Spleen (tissue), 11 donors: ENCODE measurements at regions not wholly inside any gene's neighbourhood (a gene's known extent, or its start where the extent isn't known, plus 50 kb on each side); places are given as distances from the start of the nearest gene placed in this dataset.

Experiments used
- DNase-seq: peaks from one replicate; pipeline ENCODE4 v3.0.0-alpha.2; 2020
- H3K27ac ChIP-seq, 8 donors: fragments of 200-600 bp; sonication (generic) in 7 of 8; 1 replicate in 4 of 8; 2 replicates in 4 of 8; pipeline versions ENCODE4 v1.5.0 to v1.8.0; 2016 to 2021; ENCODE audit warnings: inconsistent platforms in 4 of 8, mild to moderate bottlenecking in 4 of 8, moderate library complexity in 1 of 8
- H3K27me3 ChIP-seq, 7 donors: fragments of 200-600 bp; sonication (generic) in 6 of 7; replicated peaks in 1 of 7; 1 replicate in 4 of 7; 2 replicates in 3 of 7; pipeline versions ENCODE4 v1.5.0 to v1.8.0; 2016 to 2021; ENCODE audit warnings: inconsistent platforms in 3 of 7, mild to moderate bottlenecking in 1 of 7
- H3K36me3 ChIP-seq, 6 donors: fragments of 200-600 bp; sonication (generic) in 5 of 6; 1 replicate in 4 of 6; 2 replicates in 2 of 6; pipeline versions ENCODE4 v1.5.0 to v1.8.0; 2016 to 2021; ENCODE audit warnings: inconsistent platforms in 2 of 6
- H3K4me1 ChIP-seq, 6 donors: fragments of 200-600 bp; sonication (generic) in 5 of 6; 1 replicate in 3 of 6; 2 replicates in 3 of 6; pipeline versions ENCODE4 v1.5.0 to v1.8.0; 2016 to 2021; ENCODE audit warnings: inconsistent platforms in 3 of 6
- H3K4me3 ChIP-seq, 8 donors: fragments of 200-600 bp; sonication (generic) in 7 of 8; 1 replicate in 4 of 8; 2 replicates in 4 of 8; pipeline versions ENCODE4 v1.5.0 to v1.8.0; 2016 to 2021; ENCODE audit warnings: inconsistent platforms in 4 of 8, mild to moderate bottlenecking in 4 of 8, moderate library complexity in 2 of 8
- H3K9me3 ChIP-seq, 8 donors: fragments of 200-600 bp; sonication (generic) in 7 of 8; 1 replicate in 4 of 8; 2 replicates in 4 of 8; pipeline versions ENCODE4 v1.5.0 to v1.8.0; 2016 to 2021; ENCODE audit warnings: inconsistent platforms in 4 of 8
- POLR2A ChIP-seq, 3 donors: fragments of 450-650 bp; IDR thresholded peaks; one replicate each; pipeline ENCODE4 v1.5.1; 2017; ENCODE audit warnings: antibody characterized with exemption in 3 of 3, mild to moderate bottlenecking in 1 of 3
- POLR2AphosphoS5 ChIP-seq, 3 donors: sonication (generic); formaldehyde crosslinking; IDR thresholded peaks; one replicate each; pipeline ENCODE4 v1.5.1; 2017; ENCODE audit warnings: antibody characterized with exemption in 3 of 3
- WGBS, 5 donors: extraction: QIAGEN DNeasy Blood & Tissue Kit in 3 of 5; methylation state at CpG; one replicate each; pipeline versions ENCODE4 v1.1.5 to v1.1.7; 2013 to 2018; 5-methylcytosine and 5-hydroxymethylcytosine counted together
- intact Hi-C: fragments of 100-400 bp; cut with DNase I; formaldehyde crosslinking; loops from one replicate; pipeline ENCODE4 v1.15.0; 2023; ENCODE audit warnings: low total_unique reads
- TF ChIP-seq, protein P1 (sequence below), 11 experiments: fragments of 200-600 bp in 7 of 11; fragments of 450-650 bp in 4 of 11; sonication (generic) in 4 of 11; IDR thresholded peaks in 8 of 11; conservative IDR thresholded peaks in 3 of 11; 1 replicate in 7 of 11; 2 replicates in 4 of 11; pipeline versions ENCODE4 v1.4.0 to v1.8.0; 2016 to 2021; ENCODE audit warnings: antibody characterized with exemption in 11 of 11, inconsistent platforms in 4 of 11, mild to moderate bottlenecking in 1 of 11
- donor health status: healthy with polysubstance abuse.
- donor health status: DM: no; HTN: no; CAD: no; lungs with moderate emphysema.
- donor health status: DM: no; HTN: no; CAD: no.
- donor health status: Bipolar disorder and iron deficiency.
- donor health status: healthy.
- donor health status: DM: no; HTN: no; CAD: no.
- donor health status: DM: yes; HTN: yes; CAD: no.

DNA sequence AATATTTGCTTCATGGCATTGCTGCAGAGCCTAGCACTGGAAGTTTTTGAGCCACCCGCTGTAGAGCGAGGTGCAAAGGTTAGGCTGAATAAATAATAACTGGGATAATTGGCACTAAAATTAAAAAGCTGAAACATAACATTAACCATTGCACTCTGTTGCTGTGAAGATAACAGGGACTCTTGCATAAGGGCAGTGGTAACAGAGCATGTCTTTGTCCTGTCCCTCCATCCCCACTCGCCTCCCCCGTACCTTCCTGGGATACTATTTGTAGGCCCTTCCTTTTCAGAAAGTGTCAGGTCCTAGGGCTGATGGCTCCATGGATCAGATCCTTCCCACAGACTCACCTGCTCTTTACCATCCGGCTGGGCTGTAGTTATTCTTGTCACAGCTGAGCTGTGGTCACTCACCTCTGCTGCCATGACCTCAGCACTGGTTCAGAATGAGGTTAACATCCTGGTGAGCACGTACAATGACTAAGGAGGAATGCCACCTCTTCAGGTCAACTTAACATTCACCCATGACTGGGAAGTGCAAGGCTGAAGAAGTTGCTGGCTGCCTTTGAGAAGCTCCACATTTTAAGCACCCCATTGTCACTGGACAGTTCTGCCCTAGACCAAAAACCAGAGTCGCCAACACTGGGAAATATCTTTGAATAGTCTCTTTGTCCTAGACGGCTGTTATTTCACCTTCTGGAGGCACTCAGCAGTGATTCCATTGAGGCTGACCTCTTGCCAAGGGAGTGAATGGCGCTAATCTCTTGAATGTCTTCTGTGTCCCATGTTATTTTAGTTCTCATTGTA is 103.2 kb upstream of the KIRREL3 start:
- TF ChIP-seq POLR2AphosphoS5 (IDR thresholded peaks at IDR 0.05) (no peak), POLR2A (IDR thresholded peaks at IDR 0.05) (no peak)
- TF ChIP-seq, protein P1, sequence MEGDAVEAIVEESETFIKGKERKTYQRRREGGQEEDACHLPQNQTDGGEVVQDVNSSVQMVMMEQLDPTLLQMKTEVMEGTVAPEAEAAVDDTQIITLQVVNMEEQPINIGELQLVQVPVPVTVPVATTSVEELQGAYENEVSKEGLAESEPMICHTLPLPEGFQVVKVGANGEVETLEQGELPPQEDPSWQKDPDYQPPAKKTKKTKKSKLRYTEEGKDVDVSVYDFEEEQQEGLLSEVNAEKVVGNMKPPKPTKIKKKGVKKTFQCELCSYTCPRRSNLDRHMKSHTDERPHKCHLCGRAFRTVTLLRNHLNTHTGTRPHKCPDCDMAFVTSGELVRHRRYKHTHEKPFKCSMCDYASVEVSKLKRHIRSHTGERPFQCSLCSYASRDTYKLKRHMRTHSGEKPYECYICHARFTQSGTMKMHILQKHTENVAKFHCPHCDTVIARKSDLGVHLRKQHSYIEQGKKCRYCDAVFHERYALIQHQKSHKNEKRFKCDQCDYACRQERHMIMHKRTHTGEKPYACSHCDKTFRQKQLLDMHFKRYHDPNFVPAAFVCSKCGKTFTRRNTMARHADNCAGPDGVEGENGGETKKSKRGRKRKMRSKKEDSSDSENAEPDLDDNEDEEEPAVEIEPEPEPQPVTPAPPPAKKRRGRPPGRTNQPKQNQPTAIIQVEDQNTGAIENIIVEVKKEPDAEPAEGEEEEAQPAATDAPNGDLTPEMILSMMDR (IDR thresholded peaks at IDR 0.05 in 8 of 11, conservative IDR thresholded peaks at IDR 0.05 in 3 of 11): no peak
- intact Hi-C loops: no loop called here
- Histone ChIP-seq H3K27me3 (peaks cover 0 to 7% (median 0%) of the 10 kb centered on the region in 7 donors), H3K4me1 (no peaks in the 10 kb centered on the region), H3K9me3 (no peaks in the 10 kb centered on the region), H3K27ac (no peak overlapping the region), H3K36me3 (no peaks in the 10 kb centered on the region), H3K4me3 (no peak overlapping the region)
- DNase-seq: no peak
- 72 to 88% (median 86%) methylated on average over 9 of the region's 9 CpGs for WGBS, 5 donors

DNA sequence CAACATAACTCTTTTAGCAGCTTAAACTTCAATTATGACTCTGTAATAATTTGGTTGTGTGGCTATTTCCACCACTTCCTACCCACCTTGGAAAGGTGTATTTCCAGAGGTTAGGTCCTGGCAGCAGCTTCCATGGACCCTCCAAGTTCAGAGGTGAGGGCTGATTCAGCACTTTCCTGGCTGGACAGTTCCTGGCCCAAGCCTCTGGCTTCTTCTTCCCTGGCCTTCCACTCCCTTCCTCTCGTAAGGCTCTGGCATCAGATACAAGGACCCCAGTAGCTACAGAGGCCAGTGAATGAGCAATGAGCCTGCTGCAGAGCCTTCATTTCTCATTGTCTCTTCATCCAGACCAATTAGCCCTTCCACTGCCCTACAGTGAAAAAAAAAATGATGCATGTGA is 98.1 kb upstream of the KIRREL3 start:
- WGBS, 5 donors: 13 to 55% (median 33%) methylated on average over 1 of the region's 1 CpG
- Histone ChIP-seq H3K4me3 (no peak overlapping the region), H3K9me3 (peaks cover 0 to 4% (median 0%) of the 10 kb centered on the region in 8 donors), H3K27me3 (no peaks in the 10 kb centered on the region), H3K4me1 (no peaks in the 10 kb centered on the region), H3K36me3 (no peaks in the 10 kb centered on the region), H3K27ac (no peak overlapping the region)
- TF ChIP-seq POLR2A (IDR thresholded peaks at IDR 0.05) (no peak), POLR2AphosphoS5 (IDR thresholded peaks at IDR 0.05) (no peak)
- TF ChIP-seq, protein P1 (IDR thresholded peaks at IDR 0.05 in 8 of 11, conservative IDR thresholded peaks at IDR 0.05 in 3 of 11): no peak
- no peak for DNase-seq
- intact Hi-C loops: no loop called here

DNA sequence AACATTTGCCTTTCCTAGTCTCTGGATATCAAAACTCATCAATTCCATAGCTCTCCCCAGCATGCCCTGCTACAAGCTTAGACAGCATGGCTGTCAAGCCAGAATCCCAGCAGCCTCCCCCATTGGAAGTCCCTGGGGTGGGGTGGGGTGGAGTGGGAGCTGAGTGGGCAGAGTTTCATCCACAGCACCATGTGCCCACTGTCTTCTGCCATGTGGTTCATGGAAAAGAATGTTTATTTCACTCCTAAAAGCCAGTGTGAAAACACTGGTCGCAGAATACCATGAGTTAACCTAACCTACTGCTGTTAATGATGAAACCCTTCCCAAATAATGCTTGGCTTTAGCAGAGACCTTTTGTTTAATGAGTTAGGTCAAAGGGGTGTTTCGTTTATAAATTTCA is 80.2 kb upstream of the KIRREL3 start:
- no peak overlapping the region for H3K27ac ChIP-seq
- TF ChIP-seq, protein P1 (IDR thresholded peaks at IDR 0.05 in 8 of 11, conservative IDR thresholded peaks at IDR 0.05 in 3 of 11): no peak
- TF ChIP-seq POLR2A (IDR thresholded peaks at IDR 0.05) (no peak), POLR2AphosphoS5 (IDR thresholded peaks at IDR 0.05) (no peak)
- 58 to 83% (median 66%) methylated on average over 2 of the region's 2 CpGs for WGBS, 5 donors
- H3K9me3 ChIP-seq: peaks cover 0 to under 1% (median 0%) of the 10 kb centered on the region in 8 donors
- no peak for DNase-seq
- no peaks in the 10 kb centered on the region for H3K4me1 ChIP-seq
- no peak overlapping the region for H3K4me3 ChIP-seq
- intact Hi-C loops: no loop called here
- H3K36me3 ChIP-seq: no peaks in the 10 kb centered on the region
- no peaks in the 10 kb centered on the region for H3K27me3 ChIP-seq

DNA sequence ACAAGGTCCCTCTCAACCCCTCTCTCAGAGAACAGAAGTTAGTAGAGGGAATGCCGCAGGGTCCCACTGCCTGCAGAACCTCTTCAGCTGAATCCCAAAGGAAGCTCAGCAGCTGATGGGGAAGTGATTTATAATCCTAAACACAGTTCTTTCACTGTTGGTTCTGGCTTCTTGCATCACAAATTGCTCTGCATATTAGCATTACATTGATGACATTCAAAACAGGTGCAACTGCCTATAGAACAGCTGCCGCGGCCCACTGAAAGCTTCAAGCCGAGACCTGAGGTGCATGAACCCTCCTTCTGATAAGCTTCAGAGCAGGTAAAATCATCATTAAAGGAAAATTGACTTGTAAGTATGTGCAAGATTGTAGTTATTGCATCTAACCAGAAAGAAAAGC is 75.2 kb upstream of the KIRREL3 start:
- H3K36me3 ChIP-seq: no peaks in the 10 kb centered on the region
- no peaks in the 10 kb centered on the region for H3K27me3 ChIP-seq
- DNase-seq: no peak
- intact Hi-C loops: no loop called here
- H3K4me3 ChIP-seq: no peak overlapping the region
- no peaks in the 10 kb centered on the region for H3K9me3 ChIP-seq
- H3K4me1 ChIP-seq: no peaks in the 10 kb centered on the region
- TF ChIP-seq POLR2AphosphoS5 (IDR thresholded peaks at IDR 0.05) (no peak), POLR2A (IDR thresholded peaks at IDR 0.05) (no peak)
- TF ChIP-seq, protein P1 (IDR thresholded peaks at IDR 0.05 in 8 of 11, conservative IDR thresholded peaks at IDR 0.05 in 3 of 11): no peak
- H3K27ac ChIP-seq: no peak overlapping the region
- whole genome bisulfite sequencing, 5 donors: 90 to 94% (median 93%) methylated on average over 4 of the region's 4 CpGs
